Stimulated activated CD8-positive, alpha-beta memory T cell treated with anti-CD3 and anti-CD28 coated beads, Interleukin-7, amount 100 ng/mL, for 24 hours (primary cell): ENCODE measurements at regions not wholly inside any gene's neighbourhood (a gene's known extent, or its start where the extent isn't known, plus 50 kb on each side); places are given as distances from the start of the nearest gene placed in this dataset.

Source experiments
- DNase-seq: peaks from one replicate; pipeline ENCODE4 v3.0.0-alpha.2; 2020; ENCODE audit warnings: low read depth

DNA sequence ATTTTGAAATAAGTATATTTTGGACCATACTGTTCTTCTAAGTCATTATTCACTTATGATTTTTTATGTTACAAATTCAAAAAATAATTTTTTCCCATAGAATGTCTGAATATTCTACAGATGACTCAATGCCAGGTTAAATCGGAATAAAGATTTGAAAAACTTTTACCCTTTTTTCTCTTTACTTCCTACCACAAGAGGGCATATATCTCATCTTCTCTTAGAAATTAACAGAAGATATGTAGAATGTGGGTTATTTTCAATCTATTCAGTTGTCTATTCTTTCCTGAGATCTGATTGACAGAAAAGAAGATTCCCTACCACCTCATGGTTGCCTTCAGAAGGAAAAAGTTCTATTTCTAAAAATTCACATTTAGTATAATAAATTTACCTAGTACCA is 53.0 kb upstream of the KITLG start:
- DNase-seq: no peak

DNA sequence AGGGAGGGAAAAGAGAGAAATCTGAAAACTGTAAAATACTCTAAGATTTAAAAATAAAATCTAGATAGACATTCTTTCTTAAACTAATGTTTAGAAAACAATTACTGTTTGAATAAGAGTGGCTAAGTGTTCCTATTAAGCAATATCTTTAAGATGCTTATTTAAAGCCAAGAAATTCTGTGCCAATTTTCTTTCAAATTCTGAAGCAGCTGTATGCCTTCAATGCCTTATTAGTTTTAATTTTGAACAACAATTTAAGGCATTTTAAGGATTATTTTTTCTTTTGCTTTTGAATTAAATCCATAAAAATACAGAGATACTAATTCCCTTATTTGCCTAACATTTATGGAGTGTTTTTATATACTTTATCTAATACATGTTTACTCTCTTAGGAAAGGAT is 50.3 kb upstream of the KITLG start:
- DNase-seq: no peak
